ENCODE measurements at regions not wholly inside any gene's neighbourhood (a gene's known extent, or its start where the extent isn't known, plus 50 kb on each side); places are given as distances from the start of the nearest gene placed in this dataset.

DNA sequence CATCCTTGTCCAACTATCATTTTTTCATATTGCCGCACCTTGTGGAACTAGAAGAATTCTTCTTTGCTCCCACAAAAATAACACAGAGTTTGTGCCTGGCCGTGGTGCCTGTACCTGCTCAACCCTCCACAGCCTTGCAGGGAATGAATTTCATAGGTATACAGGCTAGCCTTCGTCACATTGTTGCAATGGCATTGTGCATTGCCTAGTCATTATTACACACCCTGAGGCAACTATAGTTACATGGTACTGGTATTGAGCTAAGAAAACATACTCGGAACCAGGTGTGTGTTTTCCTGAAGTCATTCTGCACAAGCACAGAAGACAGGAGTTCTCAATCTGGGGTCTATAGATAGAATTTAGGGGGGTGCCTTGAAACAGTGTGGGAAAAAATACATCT, 188.0 kb upstream of the CTAGE1 start:
- no peak overlapping the region for H3K4me3 Mint-ChIP-seq
- peaks cover 4% of the 10 kb centered on the region for H3K27me3 Mint-ChIP-seq
- H3K27ac Mint-ChIP-seq: no peak overlapping the region
- DNase-seq: no peak
- H3K4me1 ChIP-seq (ENCODE audit: control insufficient read depth, insufficient read depth, low read length, poor library complexity, severe bottlenecking): no peaks in the 10 kb centered on the region
- no peak overlapping the region for H3K27ac ChIP-seq (ENCODE audit: insufficient read depth, low read length, poor library complexity, severe bottlenecking)
- no peaks in the 10 kb centered on the region for H3K36me3 ChIP-seq (ENCODE audit: control insufficient read depth, insufficient read depth, low read length)
- no peak for ATAC-seq (ENCODE audit: low read depth in 2 of 2)
- H3K4me1 Mint-ChIP-seq: no peaks in the 10 kb centered on the region
- H3K4me3 ChIP-seq (ENCODE audit: low read depth, low read length): no peak overlapping the region
- no peaks in the 10 kb centered on the region for H3K36me3 Mint-ChIP-seq
- no peaks in the 10 kb centered on the region for H3K9me3 ChIP-seq (ENCODE audit: control insufficient read depth in 2 of 2, low read length in 2 of 2)
- no peaks in the 10 kb centered on the region for H3K27me3 ChIP-seq (ENCODE audit: control insufficient read depth, insufficient read depth, low read length)
- H3K9me3 Mint-ChIP-seq: peaks cover 0 to 7% (median 0%) of the 10 kb centered on the region in 7 donors

DNA sequence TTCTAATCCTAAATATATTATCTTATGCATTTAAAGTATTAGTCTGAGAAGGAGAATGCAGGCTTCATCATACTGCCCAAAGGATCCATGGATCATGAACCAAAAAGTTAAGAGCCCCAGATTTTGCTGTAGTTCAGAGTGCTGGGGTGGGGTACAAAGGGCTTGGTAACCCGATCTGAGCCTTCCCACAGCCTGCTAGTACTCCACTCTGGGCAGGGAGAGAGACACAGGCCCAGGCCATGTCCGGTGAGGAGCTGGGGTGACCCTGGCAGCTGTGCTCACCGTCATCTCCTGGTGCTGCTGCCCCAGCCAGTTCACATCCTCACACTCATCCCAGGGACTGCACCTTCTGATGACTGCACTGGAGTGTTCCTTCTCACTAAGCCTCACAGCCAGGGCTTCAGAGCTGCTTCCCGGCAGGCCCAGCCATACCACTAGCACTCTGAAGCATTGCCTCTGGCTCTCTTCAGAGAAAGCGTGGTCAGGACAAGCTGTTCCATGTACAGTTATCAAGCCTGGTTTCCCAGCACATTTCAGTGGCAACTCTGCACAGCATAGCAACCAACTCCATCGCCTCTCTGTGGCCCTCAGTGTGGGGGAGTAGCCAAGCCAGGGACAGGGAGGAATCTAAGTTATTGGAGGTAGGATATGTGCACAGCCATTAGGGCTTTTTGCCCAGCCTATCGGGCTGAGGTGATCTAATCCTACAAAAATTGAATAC, 189.0 kb upstream of the CTAGE1 start:
- H3K4me1 Mint-ChIP-seq: no peaks in the 10 kb centered on the region
- no peaks in the 10 kb centered on the region for H3K36me3 Mint-ChIP-seq
- H3K4me3 Mint-ChIP-seq: no peak overlapping the region

GRCh38 chr18:22607284-22607635, 189.5 kb upstream of the CTAGE1 start:
- Histone ChIP-seq H3K36me3 (ENCODE audit: control insufficient read depth, insufficient read depth, low read length) (no peaks in the 10 kb centered on the region), H3K9me3 (ENCODE audit: control insufficient read depth in 2 of 2, low read length in 2 of 2) (no peaks in the 10 kb centered on the region), H3K4me1 (ENCODE audit: control insufficient read depth, insufficient read depth, low read length, poor library complexity, severe bottlenecking) (no peaks in the 10 kb centered on the region), H3K27ac (ENCODE audit: insufficient read depth, low read length, poor library complexity, severe bottlenecking) (no peak overlapping the region), H3K4me3 (ENCODE audit: low read depth, low read length) (no peak overlapping the region), H3K27me3 (ENCODE audit: control insufficient read depth, insufficient read depth, low read length) (no peaks in the 10 kb centered on the region)
- Mint-ChIP-seq H3K4me3 (no peak overlapping the region), H3K36me3 (no peaks in the 10 kb centered on the region), H3K4me1 (no peaks in the 10 kb centered on the region), H3K27me3 (peaks cover 4% of the 10 kb centered on the region), H3K27ac (no peak overlapping the region), H3K9me3 (peaks cover 0 to 6% (median 0%) of the 10 kb centered on the region in 7 donors)
- no peak for DNase-seq
- ATAC-seq (ENCODE audit: low read depth in 2 of 2): no peak

More for the DNA sequence above, 189.0 kb upstream of the CTAGE1 start:
- H3K27ac Mint-ChIP-seq: no peak overlapping the region
- H3K4me3 ChIP-seq (ENCODE audit: low read depth, low read length): no peak overlapping the region
- H3K9me3 ChIP-seq (ENCODE audit: control insufficient read depth in 2 of 2, low read length in 2 of 2): no peaks in the 10 kb centered on the region
- H3K36me3 ChIP-seq (ENCODE audit: control insufficient read depth, insufficient read depth, low read length): no peaks in the 10 kb centered on the region
- no peak for DNase-seq
- H3K9me3 Mint-ChIP-seq: peaks cover 0 to 6% (median 0%) of the 10 kb centered on the region in 7 donors
- ATAC-seq (ENCODE audit: low read depth in 2 of 2): no peak
- peaks cover 4% of the 10 kb centered on the region for H3K27me3 Mint-ChIP-seq
- no peak overlapping the region for H3K27ac ChIP-seq (ENCODE audit: insufficient read depth, low read length, poor library complexity, severe bottlenecking)
- H3K27me3 ChIP-seq (ENCODE audit: control insufficient read depth, insufficient read depth, low read length): no peaks in the 10 kb centered on the region
- no peaks in the 10 kb centered on the region for H3K4me1 ChIP-seq (ENCODE audit: control insufficient read depth, insufficient read depth, low read length, poor library complexity, severe bottlenecking)

GRCh38 chr18:22608847-22609246, 191.1 kb upstream of the CTAGE1 start:
- Histone ChIP-seq H3K4me3 (ENCODE audit: low read depth, low read length) (no peak overlapping the region), H3K27me3 (ENCODE audit: control insufficient read depth, insufficient read depth, low read length) (no peaks in the 10 kb centered on the region), H3K27ac (ENCODE audit: insufficient read depth, low read length, poor library complexity, severe bottlenecking) (no peak overlapping the region), H3K36me3 (ENCODE audit: control insufficient read depth, insufficient read depth, low read length) (no peaks in the 10 kb centered on the region), H3K9me3 (ENCODE audit: control insufficient read depth in 2 of 2, low read length in 2 of 2) (no peaks in the 10 kb centered on the region), H3K4me1 (ENCODE audit: control insufficient read depth, insufficient read depth, low read length, poor library complexity, severe bottlenecking) (no peaks in the 10 kb centered on the region)
- ATAC-seq (ENCODE audit: low read depth in 2 of 2) (no peak), DNase-seq (no peak)
- no peak overlapping the region for H3K27ac Mint-ChIP-seq
- H3K4me1 Mint-ChIP-seq: no peaks in the 10 kb centered on the region
- H3K36me3 Mint-ChIP-seq: no peaks in the 10 kb centered on the region
- peaks cover 0 to 5% (median 0%) of the 10 kb centered on the region in 7 donors for H3K9me3 Mint-ChIP-seq
- H3K27me3 Mint-ChIP-seq: peaks cover 4% of the 10 kb centered on the region
- no peak overlapping the region for H3K4me3 Mint-ChIP-seq

DNA sequence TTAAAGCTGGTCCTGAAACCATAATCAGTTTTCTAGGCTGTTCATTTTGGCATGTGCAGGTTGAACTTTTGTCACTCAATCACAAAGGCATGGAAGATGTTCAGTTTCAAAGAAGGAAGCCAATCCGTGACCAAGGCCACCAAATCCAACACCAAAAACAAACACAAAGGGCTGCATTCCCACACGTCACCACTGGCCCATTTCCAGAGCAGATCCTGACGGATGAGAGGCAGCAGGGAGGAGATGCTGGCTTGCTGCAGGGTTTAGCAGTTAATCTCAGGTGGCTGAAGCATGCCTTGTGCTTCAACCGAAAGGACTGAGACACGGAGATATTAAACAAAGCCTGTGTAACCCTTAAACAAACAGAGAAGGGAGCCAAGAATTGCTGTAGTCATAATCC, 191.9 kb upstream of the CTAGE1 start:
- no peak overlapping the region for H3K27ac ChIP-seq (ENCODE audit: insufficient read depth, low read length, poor library complexity, severe bottlenecking)
- peaks cover 4% of the 10 kb centered on the region for H3K27me3 Mint-ChIP-seq
- H3K4me3 ChIP-seq (ENCODE audit: low read depth, low read length): no peak overlapping the region
- peaks cover 0 to 5% (median 0%) of the 10 kb centered on the region in 7 donors for H3K9me3 Mint-ChIP-seq
- H3K9me3 ChIP-seq (ENCODE audit: control insufficient read depth in 2 of 2, low read length in 2 of 2): no peaks in the 10 kb centered on the region
- no peaks in the 10 kb centered on the region for H3K4me1 Mint-ChIP-seq
- no peak overlapping the region for H3K4me3 Mint-ChIP-seq
- no peak overlapping the region for H3K27ac Mint-ChIP-seq
- no peaks in the 10 kb centered on the region for H3K36me3 Mint-ChIP-seq
- no peaks in the 10 kb centered on the region for H3K4me1 ChIP-seq (ENCODE audit: control insufficient read depth, insufficient read depth, low read length, poor library complexity, severe bottlenecking)
- ATAC-seq (ENCODE audit: low read depth in 2 of 2): no peak
- no peak for DNase-seq
- H3K36me3 ChIP-seq (ENCODE audit: control insufficient read depth, insufficient read depth, low read length): no peaks in the 10 kb centered on the region
- no peaks in the 10 kb centered on the region for H3K27me3 ChIP-seq (ENCODE audit: control insufficient read depth, insufficient read depth, low read length)

DNA sequence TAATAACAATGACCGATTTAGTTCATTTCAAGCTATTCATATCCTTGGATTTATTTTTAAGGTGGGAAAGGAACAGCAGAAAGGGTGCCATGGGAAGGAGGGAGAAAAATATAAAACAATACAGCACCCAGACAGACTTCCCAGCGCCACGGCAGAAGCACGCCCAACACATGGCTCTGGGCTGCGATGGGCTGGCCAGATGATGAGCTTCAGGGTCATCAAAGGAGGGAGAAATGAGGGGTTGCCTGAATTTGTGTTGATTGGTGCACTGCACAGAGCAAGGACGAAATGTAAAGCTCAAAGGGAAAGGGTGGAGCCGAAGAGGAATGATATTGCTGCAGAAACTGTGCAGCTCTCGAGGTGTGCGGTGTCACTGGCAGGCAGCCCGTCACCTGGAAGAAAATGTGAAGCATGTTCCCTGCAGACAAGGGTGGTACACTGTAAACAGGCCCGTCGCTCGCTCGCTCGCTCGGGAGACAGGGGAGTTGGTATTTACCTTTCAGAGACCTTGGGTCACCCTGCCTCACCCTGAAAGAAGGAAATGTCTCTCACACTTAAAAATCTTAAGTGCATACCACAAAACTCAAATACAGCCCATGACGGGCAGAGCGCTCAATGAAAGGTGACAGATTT, 195.5 kb upstream of the CTAGE1 start:
- Histone ChIP-seq H3K36me3 (ENCODE audit: control insufficient read depth, insufficient read depth, low read length) (no peaks in the 10 kb centered on the region), H3K27ac (ENCODE audit: insufficient read depth, low read length, poor library complexity, severe bottlenecking) (no peak overlapping the region), H3K4me1 (ENCODE audit: control insufficient read depth, insufficient read depth, low read length, poor library complexity, severe bottlenecking) (no peaks in the 10 kb centered on the region), H3K9me3 (ENCODE audit: control insufficient read depth in 2 of 2, low read length in 2 of 2) (no peaks in the 10 kb centered on the region), H3K4me3 (ENCODE audit: low read depth, low read length) (no peak overlapping the region), H3K27me3 (ENCODE audit: control insufficient read depth, insufficient read depth, low read length) (no peaks in the 10 kb centered on the region)
- H3K4me1 Mint-ChIP-seq: no peaks in the 10 kb centered on the region
- no peaks in the 10 kb centered on the region for H3K36me3 Mint-ChIP-seq
- no peaks in the 10 kb centered on the region for H3K27me3 Mint-ChIP-seq
- DNase-seq (no peak), ATAC-seq (ENCODE audit: low read depth in 2 of 2) (no peak)
- no peak overlapping the region for H3K27ac Mint-ChIP-seq
- H3K4me3 Mint-ChIP-seq: no peak overlapping the region
- H3K9me3 Mint-ChIP-seq: peaks cover 0 to 5% (median 1%) of the 10 kb centered on the region in 7 donors

- H3K4me1 Mint-ChIP-seq: no peaks in the 10 kb centered on the region
- Histone ChIP-seq H3K4me3 (ENCODE audit: low read depth, low read length) (no peak overlapping the region), H3K36me3 (ENCODE audit: control insufficient read depth, insufficient read depth, low read length) (no peaks in the 10 kb centered on the region), H3K9me3 (ENCODE audit: control insufficient read depth in 2 of 2, low read length in 2 of 2) (no peaks in the 10 kb centered on the region), H3K27me3 (ENCODE audit: control insufficient read depth, insufficient read depth, low read length) (no peaks in the 10 kb centered on the region), H3K4me1 (ENCODE audit: control insufficient read depth, insufficient read depth, low read length, poor library complexity, severe bottlenecking) (no peaks in the 10 kb centered on the region), H3K27ac (ENCODE audit: insufficient read depth, low read length, poor library complexity, severe bottlenecking) (no peak overlapping the region)
- no peak overlapping the region for H3K27ac Mint-ChIP-seq
- H3K4me3 Mint-ChIP-seq: no peak overlapping the region
- no peak for ATAC-seq (ENCODE audit: low read depth in 2 of 2)
- peaks cover 0 to 5% (median 1%) of the 10 kb centered on the region in 7 donors for H3K9me3 Mint-ChIP-seq
- DNase-seq: no peak
- H3K36me3 Mint-ChIP-seq: no peaks in the 10 kb centered on the region
- H3K27me3 Mint-ChIP-seq: no peaks in the 10 kb centered on the region
Measured at GRCh38 chr18:22613788-22614187, 196.1 kb upstream of the CTAGE1 start.

DNA sequence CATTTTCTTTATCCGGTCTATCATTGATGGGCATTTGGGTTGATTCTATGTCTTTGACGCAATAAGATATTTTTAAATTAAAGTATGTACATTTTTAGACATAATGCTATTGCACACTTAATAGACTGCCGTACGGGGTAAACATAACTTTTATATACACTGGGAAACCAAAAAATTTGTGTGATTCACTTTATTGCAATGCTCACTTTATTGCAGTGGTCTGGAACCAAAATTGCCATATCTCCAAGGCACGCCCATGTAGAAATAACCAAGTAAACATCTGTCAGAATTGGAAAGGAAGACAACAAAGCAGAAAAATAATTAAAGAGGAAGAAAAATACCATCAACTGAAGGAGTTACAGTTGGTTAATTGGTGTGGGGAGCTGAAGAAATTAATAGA, 205.8 kb upstream of the CTAGE1 start:
- peaks cover 2% of the 10 kb centered on the region for H3K27me3 ChIP-seq (ENCODE audit: control insufficient read depth, insufficient read depth, low read length)
- H3K4me3 ChIP-seq (ENCODE audit: low read depth, low read length): no peak overlapping the region
- H3K4me1 ChIP-seq (ENCODE audit: control insufficient read depth, insufficient read depth, low read length, poor library complexity, severe bottlenecking): no peaks in the 10 kb centered on the region
- H3K9me3 Mint-ChIP-seq: peaks cover 0 to 12% (median 4%) of the 10 kb centered on the region in 7 donors
- DNase-seq (no peak), ATAC-seq (ENCODE audit: low read depth in 2 of 2) (no peak)
- no peaks in the 10 kb centered on the region for H3K27me3 Mint-ChIP-seq
- H3K36me3 Mint-ChIP-seq: no peaks in the 10 kb centered on the region
- no peak overlapping the region for H3K27ac ChIP-seq (ENCODE audit: insufficient read depth, low read length, poor library complexity, severe bottlenecking)
- no peaks in the 10 kb centered on the region for H3K9me3 ChIP-seq (ENCODE audit: control insufficient read depth in 2 of 2, low read length in 2 of 2)
- H3K36me3 ChIP-seq (ENCODE audit: control insufficient read depth, insufficient read depth, low read length): no peaks in the 10 kb centered on the region
- H3K27ac Mint-ChIP-seq: no peak overlapping the region
- H3K4me3 Mint-ChIP-seq: no peak overlapping the region
- H3K4me1 Mint-ChIP-seq: no peaks in the 10 kb centered on the region
